ENCODE measurements at regions not wholly inside any gene's neighbourhood (a gene's known extent, or its start where the extent isn't known, plus 50 kb on each side); places are given as distances from the start of the nearest gene placed in this dataset.
"Not testable (repeated sequence)": the region's sequence is repeated elsewhere in the genome, so short reads cannot be mapped to it uniquely, and the experiment has no call there.

DNA sequence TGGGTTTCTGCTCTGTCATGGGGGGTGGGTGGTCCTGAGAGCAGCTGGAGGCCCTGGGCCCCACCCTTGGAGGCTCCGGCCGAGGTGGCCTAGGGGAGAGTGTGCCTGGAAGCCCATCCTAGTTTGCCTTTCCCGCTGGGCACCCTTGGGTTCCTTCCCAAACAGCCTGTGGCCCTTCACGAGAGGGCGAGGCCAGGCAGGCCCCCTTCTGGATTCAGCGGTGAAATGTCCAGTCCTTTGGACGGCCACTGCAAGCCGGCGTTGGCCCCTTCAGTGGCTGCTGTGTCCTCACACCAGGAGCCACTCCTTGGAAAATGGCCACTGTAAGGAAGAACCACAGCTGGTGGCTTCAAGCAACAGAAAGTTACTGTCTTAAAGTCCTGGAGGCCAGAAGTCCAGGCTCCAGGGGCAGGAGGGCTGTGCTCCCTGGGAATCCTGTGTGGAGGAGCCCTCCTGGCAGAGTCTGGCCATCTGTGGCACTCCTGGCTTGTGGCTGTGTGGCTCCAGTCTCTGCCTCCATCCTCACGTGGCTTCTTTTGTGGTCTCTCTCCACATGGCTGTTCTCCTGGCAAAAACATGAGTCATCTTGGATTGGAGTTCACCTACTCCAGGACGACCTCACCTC, 854.1 kb downstream of the TBC1D22A start:
- H3K27ac ChIP-seq, result no peak overlapping the region
- TF ChIP-seq, protein P1, sequence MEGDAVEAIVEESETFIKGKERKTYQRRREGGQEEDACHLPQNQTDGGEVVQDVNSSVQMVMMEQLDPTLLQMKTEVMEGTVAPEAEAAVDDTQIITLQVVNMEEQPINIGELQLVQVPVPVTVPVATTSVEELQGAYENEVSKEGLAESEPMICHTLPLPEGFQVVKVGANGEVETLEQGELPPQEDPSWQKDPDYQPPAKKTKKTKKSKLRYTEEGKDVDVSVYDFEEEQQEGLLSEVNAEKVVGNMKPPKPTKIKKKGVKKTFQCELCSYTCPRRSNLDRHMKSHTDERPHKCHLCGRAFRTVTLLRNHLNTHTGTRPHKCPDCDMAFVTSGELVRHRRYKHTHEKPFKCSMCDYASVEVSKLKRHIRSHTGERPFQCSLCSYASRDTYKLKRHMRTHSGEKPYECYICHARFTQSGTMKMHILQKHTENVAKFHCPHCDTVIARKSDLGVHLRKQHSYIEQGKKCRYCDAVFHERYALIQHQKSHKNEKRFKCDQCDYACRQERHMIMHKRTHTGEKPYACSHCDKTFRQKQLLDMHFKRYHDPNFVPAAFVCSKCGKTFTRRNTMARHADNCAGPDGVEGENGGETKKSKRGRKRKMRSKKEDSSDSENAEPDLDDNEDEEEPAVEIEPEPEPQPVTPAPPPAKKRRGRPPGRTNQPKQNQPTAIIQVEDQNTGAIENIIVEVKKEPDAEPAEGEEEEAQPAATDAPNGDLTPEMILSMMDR (IDR thresholded peaks at IDR 0.05), result no peak
- no peak for TF ChIP-seq ZFX (IDR thresholded peaks at IDR 0.05; ENCODE audit: borderline replicate concordance)

DNA sequence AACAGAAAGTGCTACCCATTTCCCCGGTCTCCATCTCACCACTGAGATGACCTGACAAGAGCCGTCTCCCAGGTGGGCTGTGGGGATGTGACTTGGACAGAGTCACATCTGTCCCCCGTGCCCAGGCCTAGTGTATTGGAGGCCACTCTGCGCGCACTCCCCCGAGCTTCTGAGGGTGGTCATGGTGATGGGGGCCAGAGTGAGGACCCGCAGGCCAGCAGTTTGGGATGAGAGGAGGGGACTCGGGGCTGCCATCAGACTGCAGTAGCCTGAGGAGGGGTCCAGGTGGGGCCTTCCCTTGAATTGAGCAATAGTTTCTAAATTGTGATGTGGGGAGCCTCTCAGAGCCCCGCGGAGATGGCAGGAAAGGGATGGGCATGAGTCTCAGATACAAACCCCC, 852.6 kb downstream of the TBC1D22A start:
- TF ChIP-seq, protein P1 (IDR thresholded peaks at IDR 0.05), result no peak
- TF ChIP-seq ZFX (IDR thresholded peaks at IDR 0.05; ENCODE audit: borderline replicate concordance), result no peak
- H3K27ac ChIP-seq, result no peak overlapping the region

DNA sequence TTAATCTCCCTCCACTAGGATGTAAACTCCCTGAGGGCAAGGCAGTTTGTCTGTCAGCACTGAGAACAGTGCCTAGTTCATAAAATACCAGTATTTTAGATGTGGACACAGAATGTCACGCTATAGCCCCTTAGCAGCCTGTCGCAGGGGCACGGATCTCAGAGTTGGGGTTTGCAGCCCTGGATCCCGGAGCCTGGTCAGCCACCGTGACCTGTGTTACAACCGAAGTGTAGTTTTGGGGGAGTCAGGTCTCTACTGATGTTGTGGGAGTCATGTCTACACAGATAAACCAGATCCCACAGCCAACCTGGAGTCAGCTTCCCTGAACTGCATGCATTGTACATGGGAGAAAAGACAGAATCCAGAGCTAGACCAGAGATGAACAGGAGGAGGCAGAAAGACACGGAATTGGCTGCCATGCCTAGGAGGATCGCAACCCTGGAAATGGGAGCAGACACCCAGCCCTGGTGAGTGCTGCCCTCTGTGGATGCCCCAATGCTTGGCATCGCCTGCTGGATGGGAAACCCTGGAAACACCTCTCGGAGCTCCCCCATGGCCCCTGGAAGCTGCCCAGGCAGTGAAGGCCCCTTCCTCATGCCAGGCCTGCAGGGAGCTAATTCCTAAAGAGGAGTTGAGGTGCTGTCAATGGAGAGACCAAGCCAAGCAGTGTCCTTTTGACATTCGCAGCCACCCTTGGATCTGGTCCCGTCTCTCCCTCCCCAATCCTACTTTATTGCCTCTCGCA, 851.3 kb downstream of the TBC1D22A start:
- no peak overlapping the region for H3K27ac ChIP-seq
- TF ChIP-seq, protein P1 (IDR thresholded peaks at IDR 0.05), result no peak
- no peak for TF ChIP-seq ZFX (IDR thresholded peaks at IDR 0.05; ENCODE audit: borderline replicate concordance)

DNA sequence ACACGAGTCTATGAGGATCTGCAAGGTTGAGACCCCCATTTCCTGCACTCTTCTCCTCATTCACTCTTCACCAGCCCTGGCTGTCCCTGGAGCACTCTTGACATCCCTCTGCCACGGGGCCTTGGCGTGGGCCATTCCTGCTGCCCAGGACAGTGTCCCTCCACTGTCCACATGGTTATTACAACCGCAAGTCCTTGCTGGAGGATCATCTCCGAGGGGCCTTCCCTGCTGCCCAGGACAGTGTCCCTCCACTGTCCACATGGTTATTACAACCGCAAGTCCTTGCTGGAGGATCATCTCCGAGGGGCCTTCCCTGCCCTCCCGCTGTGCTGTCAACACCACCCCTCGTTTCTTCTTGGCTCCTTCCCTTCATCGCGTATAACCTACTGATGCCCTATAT, 850.7 kb downstream of the TBC1D22A start:
- H3K27ac ChIP-seq, result not testable (repeated sequence)

DNA sequence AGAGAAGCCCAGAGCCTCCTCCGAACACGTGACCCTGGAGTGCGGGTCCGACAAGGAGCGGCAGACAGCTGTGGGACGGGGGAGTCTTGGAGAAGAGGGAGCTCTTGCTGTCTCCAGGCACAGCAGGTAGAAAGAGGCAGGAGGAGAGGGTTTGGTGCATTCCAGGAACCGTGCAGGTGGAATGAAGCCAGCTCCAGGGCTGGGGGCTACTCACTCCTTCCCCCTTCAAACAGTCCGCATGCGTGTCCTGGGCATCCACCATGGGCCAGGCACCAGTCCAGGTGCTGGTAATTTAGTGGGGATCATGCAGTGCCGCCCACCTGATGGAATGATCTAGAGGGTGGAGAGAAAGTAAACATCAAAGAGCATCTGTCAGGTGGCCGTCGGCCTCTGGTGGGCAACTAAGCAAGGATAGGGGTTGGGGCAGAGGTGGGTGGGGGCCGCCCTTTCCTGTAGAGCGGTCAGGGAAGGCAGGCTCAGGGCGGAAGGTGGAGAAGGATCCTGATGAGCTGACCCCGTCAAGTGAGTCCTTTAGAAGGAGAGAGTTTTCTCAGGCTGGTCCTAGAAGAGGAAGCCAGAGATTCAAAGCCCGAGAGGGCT, 850.0 kb downstream of the TBC1D22A start:
- H3K27ac ChIP-seq, result no peak overlapping the region
- no peak for TF ChIP-seq ZFX (IDR thresholded peaks at IDR 0.05; ENCODE audit: borderline replicate concordance)
- TF ChIP-seq, protein P1 (IDR thresholded peaks at IDR 0.05), result no peak

DNA sequence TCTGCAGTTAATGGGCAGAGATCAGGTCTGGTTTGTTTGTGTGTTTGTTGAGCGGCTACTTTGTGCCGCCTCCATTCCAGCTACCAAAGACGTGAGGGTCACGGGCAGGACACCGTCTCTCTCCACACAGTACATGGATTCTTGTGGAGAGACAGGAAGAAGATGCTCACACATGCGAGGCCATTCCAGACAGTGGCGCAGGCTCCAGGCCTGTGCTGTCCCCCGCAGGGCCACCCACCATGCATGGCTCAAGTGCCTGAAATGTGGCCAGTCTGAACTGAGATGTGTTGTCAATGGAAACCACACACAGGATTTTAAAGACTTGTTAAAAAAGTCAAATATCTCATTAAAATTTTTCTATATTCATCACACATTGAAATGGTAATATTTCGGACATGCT, 848.3 kb downstream of the TBC1D22A start:
- no peak for TF ChIP-seq ZFX (IDR thresholded peaks at IDR 0.05; ENCODE audit: borderline replicate concordance)
- TF ChIP-seq, protein P1 (IDR thresholded peaks at IDR 0.05), result no peak
- no peak overlapping the region for H3K27ac ChIP-seq

DNA sequence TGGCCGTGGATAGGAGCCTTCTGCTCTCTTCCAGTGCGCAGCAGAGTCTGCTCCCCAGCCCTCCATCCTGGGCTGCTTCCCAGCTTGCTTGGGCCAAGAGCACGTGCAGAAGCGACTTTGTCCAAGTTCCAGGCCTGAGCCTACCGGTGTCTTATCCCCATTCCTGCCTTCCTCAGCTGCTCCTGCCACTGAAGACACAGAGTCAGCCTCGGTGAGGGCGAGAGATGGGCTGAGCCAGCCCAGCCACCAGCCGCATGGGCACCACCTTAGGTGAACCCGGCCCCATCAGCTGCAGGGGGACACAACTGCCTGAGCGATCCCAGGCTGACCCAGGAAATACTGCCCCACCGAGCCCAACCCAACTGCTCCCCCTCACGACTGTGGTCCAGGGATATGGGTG, 847.8 kb downstream of the TBC1D22A start:
- TF ChIP-seq, protein P1 (IDR thresholded peaks at IDR 0.05), result no peak
- no peak for TF ChIP-seq ZFX (IDR thresholded peaks at IDR 0.05; ENCODE audit: borderline replicate concordance)

More for the DNA sequence above, 847.8 kb downstream of the TBC1D22A start:
- H3K27ac ChIP-seq, result no peak overlapping the region
